Keratinocyte (primary cell): ENCODE measurements at regions not wholly inside any gene's neighbourhood (a gene's known extent, or its start where the extent isn't known, plus 50 kb on each side); places are given as distances from the start of the nearest gene placed in this dataset.

ENCODE experiments used
- DNase-seq: peaks from one replicate; pipeline ENCODE4 v3.0.0-alpha.2; 2011; ENCODE audit warnings: low read depth, missing footprints, low spot score
- FAIRE-seq: peaks from 2 replicates; lab custom pipeline; 2011; peaks lifted over from hg19 to GRCh38; lab: Jason Lieb, UNC
- H2AFZ ChIP-seq: 2 replicates; pipeline ENCODE4 v1.6.0; 2012; ENCODE audit warnings: low read length, control low read depth, inconsistent platforms; ENCODE audit not compliant: control insufficient read depth
- H3K27ac ChIP-seq: 2 replicates; pipeline ENCODE4 v1.5.1; 2011; ENCODE audit warnings: low read length; ENCODE audit not compliant: control insufficient read depth, insufficient read depth
- H3K27me3 ChIP-seq: 3 replicates; pipeline ENCODE4 v1.6.0; 2011; ENCODE audit warnings: low read length; ENCODE audit not compliant: control insufficient read depth, insufficient read depth; ENCODE audit errors: extremely low read depth
- H3K36me3 ChIP-seq, 2 experiments: 2 replicates in 1 of 2; 3 replicates in 1 of 2; pipeline ENCODE4 v1.5.1; 2011; ENCODE audit warnings: low read length in 2 of 2, mild to moderate bottlenecking in 1 of 2; ENCODE audit not compliant: control insufficient read depth in 2 of 2, insufficient read depth in 2 of 2; ENCODE audit errors: extremely low read depth in 1 of 2
- H3K4me1 ChIP-seq: 3 replicates; pipeline ENCODE4 v1.5.1; 2011; ENCODE audit warnings: low read length; ENCODE audit not compliant: control insufficient read depth, insufficient read depth; ENCODE audit errors: extremely low read depth
- H3K4me2 ChIP-seq: 3 replicates; pipeline ENCODE4 v1.6.0; 2011; ENCODE audit warnings: low read depth, low read length; ENCODE audit not compliant: control insufficient read depth, insufficient read depth; ENCODE audit errors: extremely low read depth
- H3K4me3 ChIP-seq, 3 experiments: fragments of 200-600 bp in 1 of 3; sonication (generic) in 1 of 3; 2 replicates in 2 of 3; 3 replicates in 1 of 3; pipeline ENCODE4 v1.5.1; 2011 to 2016; ENCODE audit warnings: low read length in 3 of 3, mild to moderate bottlenecking in 3 of 3, control low read depth in 2 of 3, inconsistent platforms in 1 of 3, low read depth in 1 of 3, mixed read lengths in 1 of 3, mixed run types in 1 of 3, moderate library complexity in 1 of 3; ENCODE audit not compliant: control insufficient read depth in 2 of 3, insufficient read depth in 2 of 3; ENCODE audit errors: extremely low read depth in 1 of 3
- H3K79me2 ChIP-seq: 2 replicates; pipeline ENCODE4 v1.6.0; 2012; ENCODE audit warnings: low read length; ENCODE audit not compliant: control insufficient read depth, insufficient read depth
- H3K9ac ChIP-seq: 3 replicates; pipeline ENCODE4 v1.6.0; 2011; ENCODE audit warnings: low read length; ENCODE audit not compliant: control insufficient read depth, insufficient read depth; ENCODE audit errors: extremely low read depth
- H3K9me1 ChIP-seq: 3 replicates; pipeline ENCODE4 v1.6.0; 2011; ENCODE audit warnings: low read length; ENCODE audit not compliant: control insufficient read depth, insufficient read depth; ENCODE audit errors: extremely low read depth
- H3K9me3 ChIP-seq: 2 replicates; pipeline ENCODE4 v1.5.1; 2012; ENCODE audit warnings: low read depth, low read length; ENCODE audit not compliant: control insufficient read depth
- H4K20me1 ChIP-seq: 3 replicates; pipeline ENCODE4 v1.6.0; 2011; ENCODE audit warnings: low read length; ENCODE audit not compliant: control insufficient read depth, insufficient read depth; ENCODE audit errors: extremely low read depth
- EZH2 ChIP-seq: IDR thresholded peaks from one replicate; pipeline ENCODE4 v1.6.1; 2012; ENCODE audit warnings: inconsistent platforms, mild to moderate bottlenecking, low read length, moderate library complexity
- dilution Hi-C: fragments of 300-500 bp; cut with MboI; formaldehyde crosslinking; loops from one replicate; pipeline ENCODE4 v1.7.0; 2020; ENCODE audit warnings: low sequenced_read_pairs; ENCODE audit not compliant: extremely low pct_ligation_motif_present
- TF ChIP-seq, protein P1 (sequence below), 3 experiments: IDR thresholded peaks in 1 of 3; conservative IDR thresholded peaks in 1 of 3; optimal IDR thresholded peaks in 1 of 3; 2 replicates in 2 of 3; 3 replicates in 1 of 3; pipeline versions ENCODE3 to v1.5.1; 2011; ENCODE audit warnings: low read length in 3 of 3, mild to moderate bottlenecking in 3 of 3, moderate library complexity in 2 of 3, control low read depth in 1 of 3, inconsistent platforms in 1 of 3; ENCODE audit not compliant: insufficient read depth in 2 of 3; ENCODE audit errors: extremely low read depth in 1 of 3

- Histone ChIP-seq H3K9me1 (no peaks in the 10 kb centered on the region), H3K4me2 (no peak overlapping the region), H3K27me3 (no peaks in the 10 kb centered on the region), H4K20me1 (no peaks in the 10 kb centered on the region), H3K9ac (no peak overlapping the region), H3K4me1 (no peaks in the 10 kb centered on the region), H3K4me3 (no peak overlapping the region), H3K79me2 (no peaks in the 10 kb centered on the region), H3K9me3 (no peaks in the 10 kb centered on the region), H3K36me3 (no peaks in the 10 kb centered on the region), H3K27ac (no peak overlapping the region), H2AFZ (no peak overlapping the region)
- FAIRE-seq, result no peak
- no peak for TF ChIP-seq EZH2
- TF ChIP-seq, protein P1, sequence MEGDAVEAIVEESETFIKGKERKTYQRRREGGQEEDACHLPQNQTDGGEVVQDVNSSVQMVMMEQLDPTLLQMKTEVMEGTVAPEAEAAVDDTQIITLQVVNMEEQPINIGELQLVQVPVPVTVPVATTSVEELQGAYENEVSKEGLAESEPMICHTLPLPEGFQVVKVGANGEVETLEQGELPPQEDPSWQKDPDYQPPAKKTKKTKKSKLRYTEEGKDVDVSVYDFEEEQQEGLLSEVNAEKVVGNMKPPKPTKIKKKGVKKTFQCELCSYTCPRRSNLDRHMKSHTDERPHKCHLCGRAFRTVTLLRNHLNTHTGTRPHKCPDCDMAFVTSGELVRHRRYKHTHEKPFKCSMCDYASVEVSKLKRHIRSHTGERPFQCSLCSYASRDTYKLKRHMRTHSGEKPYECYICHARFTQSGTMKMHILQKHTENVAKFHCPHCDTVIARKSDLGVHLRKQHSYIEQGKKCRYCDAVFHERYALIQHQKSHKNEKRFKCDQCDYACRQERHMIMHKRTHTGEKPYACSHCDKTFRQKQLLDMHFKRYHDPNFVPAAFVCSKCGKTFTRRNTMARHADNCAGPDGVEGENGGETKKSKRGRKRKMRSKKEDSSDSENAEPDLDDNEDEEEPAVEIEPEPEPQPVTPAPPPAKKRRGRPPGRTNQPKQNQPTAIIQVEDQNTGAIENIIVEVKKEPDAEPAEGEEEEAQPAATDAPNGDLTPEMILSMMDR (optimal IDR thresholded peaks at IDR 0.05 in 1 of 3, IDR thresholded peaks at IDR 0.05 in 1 of 3, conservative IDR thresholded peaks at IDR 0.05 in 1 of 3; ENCODE audit: extremely low read depth in 1 of 3, insufficient read depth in 2 of 3, low read length in 3 of 3), result no peak
- no peak for DNase-seq
- dilution Hi-C loops, result no loop called here
Observed at GRCh38 chr9:26471261-26471660, 421.3 kb downstream of the CAAP1 start.

DNA sequence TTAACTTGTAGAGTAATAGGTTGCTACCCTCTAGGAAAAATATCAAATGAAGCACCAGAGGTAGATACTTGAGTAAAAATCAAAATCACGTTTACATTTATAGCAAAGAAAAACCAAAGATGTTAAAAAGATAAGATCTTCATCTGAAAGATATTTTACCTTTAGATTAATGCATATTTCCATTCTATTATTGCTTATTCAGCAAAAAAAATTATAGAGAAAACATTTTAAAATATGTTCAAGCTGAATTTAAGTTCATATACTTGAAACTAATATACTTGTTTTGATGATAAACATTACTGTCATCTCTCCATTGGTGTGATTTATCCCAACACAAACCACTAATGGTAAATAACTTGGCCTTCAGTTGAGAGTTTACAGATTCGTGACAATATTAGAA lies 422.3 kb downstream of the CAAP1 start:
- TF ChIP-seq, protein P1 (optimal IDR thresholded peaks at IDR 0.05 in 1 of 3, IDR thresholded peaks at IDR 0.05 in 1 of 3, conservative IDR thresholded peaks at IDR 0.05 in 1 of 3; ENCODE audit: extremely low read depth in 1 of 3, insufficient read depth in 2 of 3, low read length in 3 of 3), result no peak
- no peak for TF ChIP-seq EZH2
- Histone ChIP-seq H3K27me3 (no peaks in the 10 kb centered on the region), H3K27ac (no peak overlapping the region), H3K36me3 (no peaks in the 10 kb centered on the region), H3K9ac (no peak overlapping the region), H3K9me3 (no peaks in the 10 kb centered on the region), H3K79me2 (no peaks in the 10 kb centered on the region), H4K20me1 (no peaks in the 10 kb centered on the region), H2AFZ (no peak overlapping the region), H3K9me1 (no peaks in the 10 kb centered on the region), H3K4me1 (no peaks in the 10 kb centered on the region), H3K4me2 (no peak overlapping the region), H3K4me3 (no peak overlapping the region)
- DNase-seq, result no peak
- no peak for FAIRE-seq
- dilution Hi-C loops, result no loop called here
